IMR-90 (cell line): ENCODE measurements at regions not wholly inside any gene's neighbourhood (a gene's known extent, or its start where the extent isn't known, plus 50 kb on each side); places are given as distances from the start of the nearest gene placed in this dataset.
A peak's percentile ranks its signal among the peaks of the same experiment; 100 is the strongest.

Source experiments
- ATAC-seq: fragments of 200-7000 bp; cut with Tn5 transposase; 2 replicates; pipeline ENCODE4 v1.9.1; 2020; ENCODE audit warnings: low read depth, mild to moderate bottlenecking, moderate library complexity
- BruUV-seq: library from RNA; stranded (reverse); fragments of 400-500 nt; replicated peaks from 2 replicates; lab custom pipeline; 2021; lab: Mats Ljungman, UMichigan
- CTCF ChIA-PET: fragments of 300-600 bp; formaldehyde crosslinking; extraction: SDS; loops from one replicate; lab custom pipeline; 2021; ENCODE audit warnings: antibody characterized with exemption; lab: Yijun Ruan, JAX
- POLR2A ChIA-PET: fragments of 300-600 bp; sonication (Branson Sonifier 250); formaldehyde crosslinking; loops from one replicate; lab custom pipeline; 2022; ENCODE audit warnings: antibody characterized with exemption; ENCODE audit not compliant: unreplicated experiment; lab: Charles Lee
- DNase-seq: peaks from one replicate; pipeline ENCODE4 v3.0.0; 2013
- H2AFZ ChIP-seq: replicated peaks from 2 replicates; pipeline ENCODE3; 2013; ENCODE audit warnings: low read length, mild to moderate bottlenecking; ENCODE audit not compliant: poor library complexity
- H2AK5ac ChIP-seq: 2 replicates; pipeline ENCODE4 v1.6.1; 2013; ENCODE audit warnings: low read depth, low read length, inconsistent platforms
- H2AK9ac ChIP-seq: replicated peaks from 2 replicates; pipeline ENCODE3; 2013; ENCODE audit warnings: mild to moderate bottlenecking, low read depth, low read length, moderate library complexity; ENCODE audit not compliant: poor library complexity
- H2BK120ac ChIP-seq: 2 replicates; pipeline ENCODE4 v1.6.1; 2013; ENCODE audit warnings: low read depth, low read length, inconsistent platforms
- H2BK15ac ChIP-seq: 3 replicates; pipeline ENCODE4 v1.6.1; 2013; ENCODE audit warnings: low read depth, low read length, inconsistent platforms
- H2BK20ac ChIP-seq: 2 replicates; pipeline ENCODE4 v1.6.1; 2013; ENCODE audit warnings: low read depth, mild to moderate bottlenecking, inconsistent platforms, low read length, moderate library complexity
- H2BK5ac ChIP-seq: 2 replicates; pipeline ENCODE4 v1.6.1; 2013; ENCODE audit warnings: mild to moderate bottlenecking, low read depth, low read length, inconsistent platforms; ENCODE audit not compliant: poor library complexity, severe bottlenecking
- H3K14ac ChIP-seq: replicated peaks from 2 replicates; pipeline ENCODE4 v1.6.1; 2013; ENCODE audit warnings: low read depth, low read length, inconsistent platforms
- H3K18ac ChIP-seq: 2 replicates; pipeline ENCODE4 v1.6.1; 2013; ENCODE audit warnings: low read depth, low read length, control low read depth
- H3K23ac ChIP-seq: 2 replicates; pipeline ENCODE4 v1.6.1; 2013; ENCODE audit warnings: low read depth, low read length, inconsistent platforms
- H3K27ac ChIP-seq: 2 replicates; pipeline ENCODE4 v1.5.1; 2013; ENCODE audit warnings: mild to moderate bottlenecking, control low read depth, low read length; ENCODE audit not compliant: insufficient read depth
- H3K27me3 ChIP-seq: 2 replicates; pipeline ENCODE4 v1.6.1; 2013; ENCODE audit warnings: low read length; ENCODE audit not compliant: control insufficient read depth, insufficient read depth
- H3K36me3 ChIP-seq: 2 replicates; pipeline ENCODE4 v1.6.1; 2013; ENCODE audit warnings: low read length, mixed read lengths; ENCODE audit not compliant: control insufficient read depth, insufficient read depth
- H3K4ac ChIP-seq: 2 replicates; pipeline ENCODE4 v1.6.1; 2013; ENCODE audit warnings: low read depth, low read length, inconsistent platforms
- H3K4me1 ChIP-seq: 2 replicates; pipeline ENCODE4 v1.6.1; 2013; ENCODE audit warnings: low read length, mixed read lengths; ENCODE audit not compliant: control insufficient read depth, insufficient read depth
- H3K4me2 ChIP-seq: 2 replicates; pipeline ENCODE4 v1.6.1; 2013; ENCODE audit warnings: low read depth, mild to moderate bottlenecking, control low read depth, low read length, moderate library complexity
- H3K4me3 ChIP-seq: 2 replicates; pipeline ENCODE4 v1.5.1; 2013; ENCODE audit warnings: low read depth, mild to moderate bottlenecking, control low read depth, low read length, moderate library complexity; ENCODE audit not compliant: insufficient read depth
- H3K56ac ChIP-seq: 2 replicates; pipeline ENCODE4 v1.6.1; 2013; ENCODE audit warnings: low read length, inconsistent platforms; ENCODE audit not compliant: insufficient read depth; ENCODE audit errors: extremely low read depth
- H3K79me1 ChIP-seq, 2 experiments: 2 replicates each; pipeline ENCODE4 v1.6.1; 2013; ENCODE audit warnings: low read length in 2 of 2, inconsistent platforms in 1 of 2, low read depth in 1 of 2
- H3K9ac ChIP-seq: 2 replicates; pipeline ENCODE4 v1.6.1; 2013; ENCODE audit warnings: low read depth, low read length, control low read depth
- H3K9me1 ChIP-seq: 2 replicates; pipeline ENCODE4 v1.6.1; 2013; ENCODE audit warnings: low read length, inconsistent platforms; ENCODE audit not compliant: insufficient read depth
- H3K9me3 ChIP-seq: 2 replicates; pipeline ENCODE4 v1.6.1; 2013; ENCODE audit warnings: low read length; ENCODE audit not compliant: control insufficient read depth, insufficient read depth
- H4K20me1 ChIP-seq: 2 replicates; pipeline ENCODE4 v1.6.1; 2013; ENCODE audit warnings: low read length, inconsistent platforms; ENCODE audit not compliant: insufficient read depth
- H4K5ac ChIP-seq: 2 replicates; pipeline ENCODE4 v1.6.1; 2013; ENCODE audit warnings: mild to moderate bottlenecking, low read depth, low read length, control low read depth
- H4K8ac ChIP-seq, 2 experiments: 2 replicates each; pipeline ENCODE4 v1.6.1; 2013; ENCODE audit warnings: low read depth in 2 of 2, low read length in 2 of 2, control low read depth in 1 of 2, inconsistent platforms in 1 of 2
- H4K91ac ChIP-seq: 2 replicates; pipeline ENCODE4 v1.6.1; 2013; ENCODE audit warnings: low read depth, low read length, inconsistent platforms; ENCODE audit not compliant: insufficient read depth
- BHLHE40 ChIP-seq: fragments of 150-350 bp; IDR thresholded peaks from 2 replicates; pipeline ENCODE4 v1.6.1; 2016; ENCODE audit warnings: mild to moderate bottlenecking, low read depth, low read length
- FOS ChIP-seq: fragments of 150-350 bp; IDR thresholded peaks from 2 replicates; pipeline ENCODE4 v1.6.1; 2016; ENCODE audit warnings: low read depth, low read length
- WGBS, 2 experiments: methylation state at CpG; one replicate each; pipeline versions ENCODE4 v1.1.5 to v1.1.7; 2013; ENCODE audit warnings: missing lambda C conversion rate in 2 of 2; ENCODE audit not compliant: insufficient read length in 1 of 2; ENCODE audit errors: extremely low coverage in 2 of 2; 5-methylcytosine and 5-hydroxymethylcytosine counted together
- dilution Hi-C: fragments of 300-500 bp; cut with HindIII; formaldehyde crosslinking; loops from one replicate; pipeline ENCODE4 v1.14.3; 2018; ENCODE audit warnings: low sequenced_read_pairs; ENCODE audit not compliant: unreplicated experiment
- in situ Hi-C: fragments of 300-500 bp; cut with MboI; formaldehyde crosslinking; loops from 3 replicates; pipeline ENCODE4 v1.14.3; 2019; ENCODE audit warnings: low sequenced_read_pairs, inconsistent platforms, mixed read lengths
- intact Hi-C: fragments of 100-400 bp; cut with micrococcal nuclease; formaldehyde crosslinking; loops from 2 replicates; pipeline ENCODE4 v1.10.0; 2022

GRCh38 chr3:175951047-175951694, 1092.0 kb downstream of the NAALADL2 start:
- no TSS peak for BruUV-seq
- peaks cover 3% of the 10 kb centered on the region for H3K4me1 ChIP-seq
- in situ Hi-C loops (no loop called here), intact Hi-C loops (loop anchor here (10.0 kb wide), 1 partner anchor 516 kb away; no protein-coding TSS in a partner anchor), dilution Hi-C loops (no loop called here)
- H3K9me1 ChIP-seq: no peaks in the 10 kb centered on the region
- H3K9ac ChIP-seq: no peak overlapping the region
- no peak overlapping the region for H3K23ac ChIP-seq
- H3K4me3 ChIP-seq: no peak overlapping the region
- H2BK15ac ChIP-seq: no peak overlapping the region
- H4K5ac ChIP-seq: no peak overlapping the region
- no peaks in the 10 kb centered on the region for H4K20me1 ChIP-seq
- no peak for TF ChIP-seq BHLHE40
- 0 out of 2 replicates have a peak, but pooled peaks have one; percentile 6 for TF ChIP-seq FOS
- H2BK20ac ChIP-seq: no peak overlapping the region
- no peak overlapping the region for H4K8ac ChIP-seq
- no peak overlapping the region for H2AFZ ChIP-seq
- H3K18ac ChIP-seq: no peak overlapping the region
- no peak overlapping the region for H2AK9ac ChIP-seq
- H3K9me3 ChIP-seq: no peaks in the 10 kb centered on the region
- H3K14ac ChIP-seq: no peak overlapping the region
- no peak overlapping the region; the same call in 1 of the 2 replicates for H3K27ac ChIP-seq
- no peak overlapping the region for H3K4ac ChIP-seq
- peak; percentile 77 for ATAC-seq
- H2AK5ac ChIP-seq: no peak overlapping the region
- no peaks in the 10 kb centered on the region for H3K27me3 ChIP-seq
- no peaks in the 10 kb centered on the region for H3K79me1 ChIP-seq
- ChIA-PET POLR2A (no interaction called here), CTCF (no interaction called here)
- DNase-seq: peak; percentile 65
- H2BK5ac ChIP-seq: no peak overlapping the region
- no peak overlapping the region for H3K4me2 ChIP-seq
- H2BK120ac ChIP-seq: no peak overlapping the region
- H3K36me3 ChIP-seq: no peaks in the 10 kb centered on the region
- no peak overlapping the region for H3K56ac ChIP-seq
- WGBS, 2 experiments: no CpG with 5 or more reads among the region's 4 CpGs
- no peak overlapping the region for H4K91ac ChIP-seq
